GM12878 (cell line): ENCODE measurements at regions not wholly inside any gene's neighbourhood (a gene's known extent, or its start where the extent isn't known, plus 50 kb on each side); places are given as distances from the start of the nearest gene placed in this dataset.

Source experiments
- ATAC-seq: fragments of 200-7000 bp; cut with Tn5 transposase; 3 replicates; pipeline ENCODE4 v1.9.1; 2020; ENCODE audit warnings: mild to moderate bottlenecking, moderate library complexity
- BruUV-seq: library from RNA; stranded (reverse); fragments of 400-500 nt; replicated peaks from 2 replicates; lab custom pipeline; 2021; lab: Mats Ljungman, UMichigan
- CTCF ChIA-PET: fragments of 300-600 bp; sonication (Branson Sonifier 250); formaldehyde crosslinking; extraction: SDS; loops from one replicate; lab custom pipeline; 2021; ENCODE audit warnings: inconsistent platforms; lab: Yijun Ruan, JAX
- POLR2A ChIA-PET: fragments of 350-600 bp; formaldehyde crosslinking; extraction: SDS; loops from one replicate; lab custom pipeline; 2021; ENCODE audit warnings: inconsistent platforms; lab: Charles Lee
- RAD21 ChIA-PET: fragments of 300-600 bp; sonication (Branson Sonifier 250); formaldehyde crosslinking; loops from one replicate; lab custom pipeline; 2023; ENCODE audit warnings: antibody characterized with exemption; ENCODE audit not compliant: unreplicated experiment; lab: Charles Lee
- SMC1A ChIA-PET: fragments of 300-600 bp; sonication (Branson Sonifier 250); formaldehyde crosslinking; loops from one replicate; lab custom pipeline; 2023; ENCODE audit not compliant: unreplicated experiment, uncharacterized antibody; lab: Charles Lee
- DNase-seq: peaks from one replicate; pipeline ENCODE4 v3.0.0-alpha.2; 2011; ENCODE audit warnings: low read depth, low spot score
- FAIRE-seq: peaks from 3 replicates; lab custom pipeline; 2011; peaks lifted over from hg19 to GRCh38; lab: Jason Lieb, UNC
- H2AFZ ChIP-seq: 2 replicates; pipeline ENCODE4 v1.6.0; 2011; ENCODE audit warnings: low read depth, low read length, control low read depth; ENCODE audit not compliant: control insufficient read depth
- H3K27ac ChIP-seq: 2 replicates; pipeline ENCODE4 v1.5.1; 2011; ENCODE audit warnings: control low read depth; ENCODE audit not compliant: control insufficient read depth, insufficient read depth
- H3K27me3 ChIP-seq, 2 experiments: replicated peaks in 1 of 2; 2 replicates each; pipeline versions ENCODE4 v1.6.0 to v1.6.1; 2011; ENCODE audit warnings: low read length in 1 of 2; ENCODE audit not compliant: control insufficient read depth in 2 of 2, insufficient read depth in 2 of 2
- H3K36me3 ChIP-seq, 2 experiments: 2 replicates each; pipeline ENCODE4 v1.5.1; 2011; ENCODE audit warnings: low read length in 1 of 2; ENCODE audit not compliant: control insufficient read depth in 2 of 2, insufficient read depth in 2 of 2
- H3K4me1 ChIP-seq: 2 replicates; pipeline ENCODE4 v1.6.1; 2011; ENCODE audit warnings: mild to moderate bottlenecking, low read length, moderate library complexity, mixed read lengths; ENCODE audit not compliant: control insufficient read depth, insufficient read depth
- H3K4me2 ChIP-seq: 2 replicates; pipeline ENCODE4 v1.6.0; 2011; ENCODE audit warnings: control low read depth; ENCODE audit not compliant: control insufficient read depth, insufficient read depth
- H3K4me3 ChIP-seq: fragments of 200-600 bp; sonication (generic); 2 replicates; pipeline ENCODE4 v1.5.1; 2016
- H3K79me2 ChIP-seq: 2 replicates; pipeline ENCODE4 v1.6.0; 2011; ENCODE audit warnings: low read length; ENCODE audit not compliant: control insufficient read depth, insufficient read depth
- H3K9ac ChIP-seq: 2 replicates; pipeline ENCODE4 v1.8.0; 2011; ENCODE audit warnings: low read length, control low read depth, mixed read lengths; ENCODE audit not compliant: control insufficient read depth, insufficient read depth
- H3K9me3 ChIP-seq: replicated peaks from 3 replicates; pipeline ENCODE4 v1.5.1; 2011; ENCODE audit warnings: mild to moderate bottlenecking, low read length; ENCODE audit not compliant: control insufficient read depth, insufficient read depth
- H4K20me1 ChIP-seq: 2 replicates; pipeline ENCODE4 v1.6.0; 2011; ENCODE audit not compliant: control insufficient read depth, insufficient read depth
- CBX3 ChIP-seq: fragments of 200-600 bp; sonication (generic); IDR thresholded peaks from 2 replicates; pipeline ENCODE4 v1.6.1; 2016; ENCODE audit warnings: low read depth, borderline replicate concordance
- CHD2 ChIP-seq: IDR thresholded peaks from 2 replicates; pipeline ENCODE4 v1.6.1; 2011; ENCODE audit warnings: low read depth, low read length, improper control_type of control experiment, borderline replicate concordance
- NFYA ChIP-seq: IDR thresholded peaks from 2 replicates; pipeline ENCODE4 v1.6.1; 2011; ENCODE audit warnings: low read depth, mild to moderate bottlenecking, low read length, improper control_type of control experiment, borderline replicate concordance
- PML ChIP-seq: IDR thresholded peaks from 2 replicates; pipeline ENCODE4 v1.6.1; 2012; ENCODE audit warnings: low read length, inconsistent platforms
- POLR2AphosphoS5 ChIP-seq: IDR thresholded peaks from 2 replicates; pipeline ENCODE4 v1.6.1; 2011; ENCODE audit warnings: mild to moderate bottlenecking, low read length, inconsistent platforms
- PRDM15 ChIP-seq: fragments of 450-650 bp; formaldehyde crosslinking; IDR thresholded peaks from 2 replicates; pipeline ENCODE4 v1.4.0; 2020; ENCODE audit warnings: mild to moderate bottlenecking, moderate library complexity
- RFX5 ChIP-seq: IDR thresholded peaks from 2 replicates; pipeline ENCODE4 v1.6.1; 2011; ENCODE audit warnings: low read depth, low read length, improper control_type of control experiment
- SMC3 ChIP-seq: IDR thresholded peaks from 2 replicates; pipeline ENCODE4 v1.6.1; 2011; ENCODE audit warnings: low read length, improper control_type of control experiment, borderline replicate concordance
- STAT3 ChIP-seq: IDR thresholded peaks from 2 replicates; pipeline ENCODE4 v1.6.1; 2011; ENCODE audit warnings: low read depth, low read length, improper control_type of control experiment
- SUPT20H ChIP-seq: IDR thresholded peaks from 2 replicates; pipeline ENCODE4 v1.6.1; 2011; ENCODE audit warnings: low read depth, mild to moderate bottlenecking, low read length, moderate library complexity, borderline replicate concordance; ENCODE audit not compliant: control insufficient read depth
- ZBTB33 ChIP-seq: fragments of 450-650 bp; IDR thresholded peaks from 2 replicates; pipeline ENCODE4 v1.6.1; 2017; ENCODE audit warnings: mild to moderate bottlenecking
- ZBTB4 ChIP-seq: fragments of 450-650 bp; formaldehyde crosslinking; IDR thresholded peaks from 2 replicates; pipeline ENCODE4 v1.4.0; 2022; ENCODE audit warnings: mild to moderate bottlenecking, moderate library complexity
- WGBS: methylation state at CpG from one replicate; pipeline ENCODE4 v1.1.6; 2016; ENCODE audit warnings: low lambda C conversion rate; ENCODE audit not compliant: insufficient replicate concordance, insufficient coverage; ENCODE audit errors: missing lambda C conversion rate; 5-methylcytosine and 5-hydroxymethylcytosine counted together
- in situ Hi-C: fragments of 300-500 bp; cut with MboI; formaldehyde crosslinking; loops from 9 replicates; pipeline ENCODE4 v1.14.3; 2018; ENCODE audit warnings: mixed read lengths
- intact Hi-C: fragments of 100-400 bp; cut with micrococcal nuclease; formaldehyde crosslinking; loops from one replicate; pipeline ENCODE4 v1.14.2; 2022; ENCODE audit not compliant: unreplicated experiment

GRCh38 chr6:170166511-170167122, 124.3 kb downstream of the DLL1 start:
- RAD21 ChIA-PET, result no interaction called here
- DNase-seq, result no peak
- in situ Hi-C loops (no loop called here), intact Hi-C loops (no loop called here)
- Histone ChIP-seq H2AFZ (no peak overlapping the region), H3K27ac (no peak overlapping the region), H3K36me3 (no peaks in the 10 kb centered on the region), H3K79me2 (no peaks in the 10 kb centered on the region), H3K4me3 (no peak overlapping the region), H3K9ac (no peak overlapping the region)
- TF ChIP-seq NFYA, result no peak
- TF ChIP-seq STAT3, result no peak
- TF ChIP-seq ZBTB4 (CRISPR knock-in tag), result no peak
- TF ChIP-seq CHD2, result no peak
- TF ChIP-seq SUPT20H, result no peak
- no peak for TF ChIP-seq PRDM15 (CRISPR knock-in tag)
- TF ChIP-seq PML, result no peak
- no peak for TF ChIP-seq CBX3
- no peak for TF ChIP-seq POLR2AphosphoS5
- TF ChIP-seq RFX5, result no peak
- TF ChIP-seq SMC3, result no peak
- TF ChIP-seq ZBTB33, result no peak
- TF ChIP-seq, all 136 proteins: peak for 0
- Histone ChIP-seq H3K4me2 (no peak overlapping the region), H3K4me1 (no peaks in the 10 kb centered on the region), H4K20me1 (no peaks in the 10 kb centered on the region), H3K27me3 (no peaks in the 10 kb centered on the region), H3K9me3 (peaks cover 3% of the 10 kb centered on the region; the same call in 2 of the 3 replicates)
- ChIA-PET CTCF (no interaction called here), POLR2A (no interaction called here), SMC1A (no interaction called here)
- WGBS, result 71% methylated on average over 31 of the region's 31 CpGs
- FAIRE-seq, result no peak
- no peak for ATAC-seq
- no TSS peak for BruUV-seq
